ENCODE measurements at regions not wholly inside any gene's neighbourhood (a gene's known extent, or its start where the extent isn't known, plus 50 kb on each side); places are given as distances from the start of the nearest gene placed in this dataset.

- TF ChIP-seq CTCF (IDR thresholded peaks at IDR 0.05) (no peak), POLR2A (IDR thresholded peaks at IDR 0.05) (no peak)
Measured at GRCh38 chr3:188080091-188080490, 73.9 kb upstream of the LPP start.

Data from Peyer's patch (tissue), 4 donors.